IPS-NIHi11 (cell line): ENCODE measurements at regions not wholly inside any gene's neighbourhood (a gene's known extent, or its start where the extent isn't known, plus 50 kb on each side); places are given as distances from the start of the nearest gene placed in this dataset.
A peak's percentile ranks its signal among the peaks of the same experiment; 100 is the strongest.

Source experiments
- DNase-seq: peaks from one replicate; pipeline ENCODE4 v3.0.0; 2012; ENCODE audit warnings: mixed read lengths, low spot score

GRCh38 chr14:104439625-104440024, 139.9 kb upstream of the C14orf180 start:
- DNase-seq: no peak

- DNase-seq: no peak
Observed at GRCh38 chr14:104440297-104440956, 139.1 kb upstream of the C14orf180 start.

- no peak for DNase-seq
Observed at GRCh38 chr14:104441275-104442106, 138.1 kb upstream of the C14orf180 start.

- DNase-seq: no peak
Observed at GRCh38 chr14:104442107-104442551, 137.4 kb upstream of the C14orf180 start.

GRCh38 chr14:104442631-104443390, 136.8 kb upstream of the C14orf180 start:
- DNase-seq: no peak

- peak; percentile 78 for DNase-seq
Observed at GRCh38 chr14:104443391-104444158, 136.0 kb upstream of the C14orf180 start.

- no peak for DNase-seq
Observed at GRCh38 chr14:104444159-104445030, 135.2 kb upstream of the C14orf180 start.

GRCh38 chr14:104445086-104445485, 134.5 kb upstream of the C14orf180 start:
- no peak for DNase-seq

- no peak for DNase-seq
Observed at GRCh38 chr14:104445832-104446381, 133.7 kb upstream of the C14orf180 start.

GRCh38 chr14:104446611-104447010, 133.0 kb upstream of the C14orf180 start:
- DNase-seq: no peak

GRCh38 chr14:104447750-104448149, 131.8 kb upstream of the C14orf180 start:
- DNase-seq: no peak

GRCh38 chr14:104448321-104448720, 131.2 kb upstream of the C14orf180 start:
- DNase-seq: no peak

- no peak for DNase-seq
Observed at GRCh38 chr14:104448721-104449120, 130.8 kb upstream of the C14orf180 start.

- no peak for DNase-seq
Observed at GRCh38 chr14:104450811-104451401, 128.7 kb upstream of the C14orf180 start.

- DNase-seq: no peak
Observed at GRCh38 chr14:104451474-104451873, 128.1 kb upstream of the C14orf180 start.

GRCh38 chr14:104458845-104459244, 120.7 kb upstream of the C14orf180 start:
- no peak for DNase-seq

GRCh38 chr14:104460791-104461651, 118.5 kb upstream of the C14orf180 start:
- DNase-seq: peak; percentile 83

GRCh38 chr14:104461676-104462449, 117.7 kb upstream of the C14orf180 start:
- no peak for DNase-seq
